ENCODE measurements at regions not wholly inside any gene's neighbourhood (a gene's known extent, or its start where the extent isn't known, plus 50 kb on each side); places are given as distances from the start of the nearest gene placed in this dataset.
"Not testable (repeated sequence)": the region's sequence is repeated elsewhere in the genome, so short reads cannot be mapped to it uniquely, and the experiment has no call there.

DNA sequence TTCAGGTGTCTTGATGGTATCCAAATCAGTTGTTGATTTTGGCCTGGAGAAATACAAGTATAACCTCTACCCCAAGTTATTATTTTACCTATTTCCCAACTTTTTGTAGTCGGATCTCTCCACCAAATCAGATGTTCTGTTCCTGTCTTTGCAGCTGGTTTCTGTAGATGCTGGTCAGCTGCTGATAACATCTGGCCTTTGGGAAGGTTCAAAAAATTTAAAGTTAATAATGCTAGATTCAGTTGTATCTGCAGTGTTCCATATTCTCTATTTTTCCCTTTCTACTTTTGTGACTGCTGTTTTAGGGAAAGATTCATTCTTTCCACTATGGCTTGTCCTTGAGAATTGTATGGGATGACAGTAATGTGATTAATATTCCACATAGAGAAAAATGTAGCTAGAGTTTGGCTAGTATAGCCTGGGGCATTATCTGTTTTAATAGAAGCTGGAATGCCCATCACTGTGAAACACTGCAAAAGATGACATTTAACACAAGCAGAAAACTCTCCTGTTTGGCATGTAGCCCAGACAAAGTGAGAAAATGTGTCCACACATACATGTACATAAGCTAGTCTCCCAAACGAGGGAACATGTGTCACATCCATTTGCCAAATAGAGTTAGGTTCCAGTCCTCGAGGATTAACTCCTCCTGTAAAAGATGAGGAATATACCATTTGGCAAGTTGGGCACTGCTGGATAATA, 99.2 kb downstream of the ZNF100 start:
- H3K27me3 ChIP-seq; intact Hi-C loops (cut with DNase I); H3K27ac ChIP-seq; DNase-seq (ENCODE audit: low spot score in 2 of 2); H3K4me1 ChIP-seq; H3K4me3 ChIP-seq; H3K9me3 ChIP-seq; H3K36me3 ChIP-seq: not testable (repeated sequence)

DNA sequence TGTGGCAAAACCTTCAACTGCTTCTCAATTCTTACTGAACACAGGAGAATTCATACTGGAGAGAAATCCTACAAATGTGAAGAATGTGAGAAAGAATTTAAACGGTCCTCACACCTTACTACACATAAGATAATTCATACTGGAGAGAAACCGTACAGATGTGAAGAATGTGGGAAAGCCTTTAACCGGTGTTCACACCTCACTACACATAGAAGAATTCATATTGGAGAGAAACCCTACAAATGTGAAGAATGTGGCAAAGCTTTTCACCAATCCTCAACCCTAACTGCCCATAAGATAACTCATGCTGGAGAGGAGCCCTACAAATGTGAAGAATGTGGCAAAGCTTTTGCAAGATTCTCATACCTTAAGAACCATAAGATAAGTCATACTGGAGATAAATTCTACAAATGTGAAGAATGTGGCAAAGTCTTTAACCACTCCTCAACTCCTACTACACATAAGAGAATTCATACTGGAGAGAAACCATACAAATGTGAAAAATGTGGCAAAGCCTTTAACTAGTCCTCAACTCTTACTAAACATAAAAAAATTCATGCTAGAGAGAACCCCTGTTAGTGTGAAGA, 111.7 kb downstream of the ZNF100 start:
- DNase-seq (ENCODE audit: low spot score in 2 of 2) = no peak
- no peak for TF ChIP-seq CTCF (IDR thresholded peaks at IDR 0.05)
- no peaks in the 10 kb centered on the region for H3K27me3 ChIP-seq
- no peaks in the 10 kb centered on the region for H3K36me3 ChIP-seq
- intact Hi-C loops (cut with DNase I) = no loop called here
- H3K27ac ChIP-seq = no peak overlapping the region
- H3K4me3 ChIP-seq = no peak overlapping the region
- peaks cover 0 to 6% of the 10 kb centered on the region in 2 donors for H3K9me3 ChIP-seq
- H3K4me1 ChIP-seq = no peaks in the 10 kb centered on the region

DNA sequence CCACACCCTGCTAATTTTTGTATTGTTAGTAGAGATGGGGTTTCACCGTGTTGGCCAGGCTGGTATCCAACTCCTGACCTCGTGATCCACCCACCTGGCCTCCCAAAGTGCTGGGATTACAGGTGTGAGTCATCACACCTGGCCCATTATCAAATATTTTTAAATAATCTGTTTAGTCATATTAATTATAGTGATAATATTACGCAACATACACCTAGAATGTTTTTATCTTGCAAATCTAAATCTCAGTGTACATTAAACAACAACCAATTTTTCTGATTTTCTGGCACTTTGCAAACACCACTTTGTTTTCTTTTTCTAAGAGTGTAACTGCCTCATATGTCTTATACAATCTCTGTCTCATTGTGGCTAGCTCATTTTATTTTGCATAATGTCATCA, 115.9 kb downstream of the ZNF100 start:
- H3K36me3 ChIP-seq; H3K27ac ChIP-seq; H3K4me1 ChIP-seq; H3K27me3 ChIP-seq; H3K9me3 ChIP-seq; DNase-seq (ENCODE audit: low spot score in 2 of 2); intact Hi-C loops (cut with DNase I); H3K4me3 ChIP-seq: not testable (repeated sequence)

DNA sequence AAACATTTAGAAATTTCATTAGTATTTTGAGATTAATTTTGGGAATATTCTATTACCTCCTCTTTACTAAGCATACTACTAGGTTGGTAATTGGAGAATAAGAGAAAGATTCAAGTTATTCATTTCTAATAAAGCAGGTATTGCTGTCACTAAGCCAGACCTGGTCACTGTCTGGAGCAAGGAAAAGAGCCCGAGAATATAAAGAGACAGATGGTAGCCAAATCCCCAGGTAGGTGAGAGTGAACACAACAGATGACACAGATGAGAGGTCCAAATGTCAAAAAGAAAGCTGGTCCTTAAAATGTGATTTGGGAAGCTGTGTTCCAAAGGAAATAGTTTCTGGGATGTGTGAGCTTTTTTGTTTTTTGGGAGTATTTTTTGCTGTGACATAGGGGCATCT, 128.6 kb downstream of the ZNF100 start:
- H3K36me3 ChIP-seq = no peaks in the 10 kb centered on the region
- no peaks in the 10 kb centered on the region for H3K27me3 ChIP-seq
- no peak overlapping the region for H3K27ac ChIP-seq
- no peak for DNase-seq (ENCODE audit: low spot score in 2 of 2)
- TF ChIP-seq CTCF (IDR thresholded peaks at IDR 0.05) = no peak
- no peaks in the 10 kb centered on the region for H3K4me1 ChIP-seq
- H3K4me3 ChIP-seq = no peak overlapping the region
- intact Hi-C loops (cut with DNase I) = no loop called here
- H3K9me3 ChIP-seq = no peaks in the 10 kb centered on the region

- intact Hi-C loops (cut with DNase I) = no loop called here
- Histone ChIP-seq H3K36me3 (no peaks in the 10 kb centered on the region), H3K27ac (no peak overlapping the region), H3K27me3 (no peaks in the 10 kb centered on the region), H3K9me3 (no peaks in the 10 kb centered on the region), H3K4me1 (no peaks in the 10 kb centered on the region), H3K4me3 (no peak overlapping the region)
- DNase-seq (ENCODE audit: low spot score in 2 of 2) = no peak
- no peak for TF ChIP-seq CTCF (IDR thresholded peaks at IDR 0.05)
Observed at GRCh38 chr19:21626924-21627697, 121.7 kb downstream of the ZNF429 start.

DNA sequence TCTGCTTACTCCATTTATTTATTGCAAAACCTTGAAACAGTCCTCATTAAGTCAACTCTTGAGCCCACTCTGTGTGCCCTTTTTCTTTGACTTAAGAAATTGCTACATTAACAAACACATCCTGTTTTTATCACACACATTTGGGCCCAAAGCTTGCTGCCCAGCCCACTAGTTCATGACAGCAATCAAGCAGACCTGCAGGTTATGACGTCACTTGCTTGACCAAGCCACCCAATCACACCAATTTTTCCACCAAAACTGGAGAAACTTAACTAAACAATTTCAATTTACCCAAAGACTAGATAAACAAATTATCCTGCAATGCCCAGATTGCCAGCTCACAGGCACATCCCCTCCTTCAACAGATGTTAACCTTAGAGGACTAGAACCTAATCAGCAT, 120.7 kb downstream of the ZNF429 start:
- DNase-seq (ENCODE audit: low spot score in 2 of 2) = no peak
- no peak for TF ChIP-seq CTCF (IDR thresholded peaks at IDR 0.05)
- H3K9me3 ChIP-seq = no peaks in the 10 kb centered on the region
- no peaks in the 10 kb centered on the region for H3K4me1 ChIP-seq
- no peaks in the 10 kb centered on the region for H3K27me3 ChIP-seq
- no peaks in the 10 kb centered on the region for H3K36me3 ChIP-seq
- no peak overlapping the region for H3K27ac ChIP-seq
- no peak overlapping the region for H3K4me3 ChIP-seq
- intact Hi-C loops (cut with DNase I) = no loop called here
